GM20431 (cell line): ENCODE measurements at regions not wholly inside any gene's neighbourhood (a gene's known extent, or its start where the extent isn't known, plus 50 kb on each side); places are given as distances from the start of the nearest gene placed in this dataset.

Experiments
- in situ Hi-C: fragments of 300-500 bp; cut with MseI, MboI; formaldehyde crosslinking; loops from one replicate; pipeline ENCODE4 v1.15.0; 2020; ENCODE audit warnings: low sequenced_read_pairs; ENCODE audit not compliant: unreplicated experiment

- in situ Hi-C loops = no loop called here
These were observed 51.1 kb upstream of the BEGAIN start for GRCh38 chr14:100638211-100638855.

DNA sequence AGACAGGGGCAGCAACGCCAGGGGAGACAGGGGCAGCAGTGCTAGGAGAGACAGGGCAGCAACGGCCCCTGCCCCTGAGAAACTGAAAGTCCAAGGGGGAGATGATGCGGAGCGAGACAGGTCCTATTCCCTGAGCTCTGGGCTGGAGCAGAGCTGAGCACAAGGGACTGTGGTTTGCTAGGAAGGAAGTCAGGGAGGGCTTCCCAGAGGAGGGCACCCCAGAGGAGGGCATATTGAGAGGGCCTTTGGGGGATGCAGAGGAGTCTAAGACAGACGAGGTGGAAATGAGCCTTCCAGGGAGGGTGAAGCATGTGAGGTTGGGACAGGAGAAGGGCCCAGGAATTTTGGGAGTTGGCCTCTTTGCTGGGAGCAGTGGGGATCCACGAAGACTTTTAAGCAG lies 52.1 kb upstream of the BEGAIN start:
- in situ Hi-C loops = no loop called here

DNA sequence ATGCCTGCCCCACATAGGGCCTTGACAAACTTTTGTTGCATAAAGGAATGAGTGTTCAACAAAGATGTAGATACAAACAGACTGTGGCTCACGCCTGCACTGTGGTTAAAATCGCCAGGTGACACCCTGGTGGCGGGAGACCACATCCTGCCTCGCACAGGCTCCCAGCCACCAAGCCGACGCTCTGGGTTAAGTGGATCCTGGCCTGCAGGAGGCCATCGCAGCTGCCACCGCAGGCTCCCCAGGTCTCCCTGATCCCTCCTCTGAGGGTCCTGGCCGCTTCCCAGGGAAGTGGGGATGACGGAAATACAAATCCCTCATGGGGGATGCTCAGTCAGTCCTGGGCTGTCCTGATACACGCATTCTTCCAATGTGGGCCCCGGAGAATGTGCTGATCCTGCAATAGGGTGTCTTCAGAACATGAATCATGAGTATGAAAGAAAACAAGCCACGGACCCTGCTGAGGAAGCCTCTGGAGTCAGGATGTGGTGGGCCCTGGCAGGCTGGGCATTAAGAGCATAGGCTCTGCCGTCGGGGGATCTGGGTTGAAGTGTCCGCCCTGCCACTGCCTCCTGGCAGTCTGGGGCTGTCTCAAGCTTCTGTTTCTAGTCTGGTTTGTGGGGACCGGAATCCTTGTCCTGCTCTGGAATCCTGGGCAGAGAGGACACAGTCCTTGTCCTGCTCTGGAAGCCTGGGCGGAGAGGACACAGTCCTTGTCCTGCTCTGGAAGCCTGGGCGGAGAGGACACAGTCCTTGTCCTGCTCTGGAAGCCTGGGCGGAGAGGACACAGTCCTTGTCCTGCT lies 53.5 kb upstream of the BEGAIN start:
- in situ Hi-C loops = loop anchor here (10.0 kb wide), 1 partner anchor 256 kb away; no protein-coding TSS in a partner anchor

DNA sequence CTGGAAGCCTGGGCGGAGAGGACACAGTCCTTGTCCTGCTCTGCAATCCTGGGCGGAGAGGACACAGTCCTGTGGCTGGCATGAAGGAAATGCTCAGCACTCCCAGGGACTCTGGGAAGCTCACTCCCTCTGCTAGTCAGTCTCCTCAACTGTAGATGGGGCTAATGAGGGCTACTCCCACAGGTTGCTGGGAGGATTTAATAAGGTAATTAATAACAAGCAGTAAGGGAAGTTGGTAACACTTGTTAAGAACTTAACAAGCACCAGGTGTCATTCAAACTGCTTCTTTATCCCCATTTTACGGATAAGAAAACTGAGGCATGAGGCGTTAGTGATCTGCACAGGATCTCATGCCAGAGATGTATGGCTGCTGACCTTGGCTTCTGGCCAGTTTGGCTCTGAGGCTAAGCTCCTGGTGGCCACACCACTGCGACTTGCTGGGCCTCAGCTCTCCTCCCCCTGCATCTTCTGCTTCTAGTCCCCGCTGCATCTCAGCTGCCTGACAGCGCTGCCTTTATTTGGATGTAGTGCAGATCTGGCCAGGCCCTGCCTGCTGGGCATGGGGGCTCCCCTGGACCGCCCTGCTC lies 54.1 kb upstream of the BEGAIN start:
- in situ Hi-C loops = loop anchor here (10.0 kb wide), 1 partner anchor 257 kb away; no protein-coding TSS in a partner anchor

- in situ Hi-C loops = loop anchor here (10.0 kb wide), 1 partner anchor 259 kb away; no protein-coding TSS in a partner anchor
These were observed 56.2 kb upstream of the BEGAIN start for GRCh38 chr14:100643426-100643825.

DNA sequence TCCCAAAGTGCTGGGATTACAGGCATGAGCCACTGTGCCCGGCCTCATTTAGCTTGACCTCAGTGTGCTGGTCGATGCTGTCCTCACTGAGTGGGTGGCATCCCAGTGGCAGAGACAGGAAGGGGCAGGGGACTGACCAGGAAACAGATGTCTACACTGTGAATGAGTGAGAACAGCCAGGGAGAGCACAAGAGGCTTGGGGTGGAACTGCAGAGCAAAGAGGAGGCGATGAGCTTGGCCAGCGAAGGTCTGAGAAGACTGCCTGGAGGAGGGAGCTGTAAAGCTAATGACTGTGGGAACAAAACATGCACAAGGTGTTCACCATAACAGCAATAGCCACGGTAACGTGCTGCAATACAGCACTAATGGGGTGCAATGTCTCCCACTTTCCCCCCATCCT lies 57.2 kb upstream of the BEGAIN start:
- in situ Hi-C loops = loop anchor here (10.0 kb wide), 1 partner anchor 260 kb away; no protein-coding TSS in a partner anchor

DNA sequence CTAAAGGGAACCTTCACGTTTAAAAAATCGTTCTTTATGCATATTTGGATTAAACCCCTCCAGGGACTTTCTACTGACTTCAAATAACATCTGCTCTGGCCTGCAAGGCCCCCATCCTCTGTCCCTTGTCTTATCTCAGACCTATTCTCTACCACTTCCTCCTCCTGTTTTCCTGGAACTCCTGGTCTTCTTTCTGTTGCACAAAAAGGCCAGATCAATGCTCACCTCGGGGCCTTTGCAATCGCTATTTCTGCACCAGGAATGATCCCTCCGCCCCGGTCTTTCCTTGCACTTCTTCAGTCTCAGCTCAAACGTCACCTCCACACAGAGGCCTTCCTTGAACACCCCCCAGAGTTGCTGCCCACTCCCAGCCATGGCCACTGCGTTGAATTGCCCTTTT lies 57.6 kb upstream of the BEGAIN start:
- in situ Hi-C loops = loop anchor here (10.0 kb wide), 1 partner anchor 260 kb away; no protein-coding TSS in a partner anchor

DNA sequence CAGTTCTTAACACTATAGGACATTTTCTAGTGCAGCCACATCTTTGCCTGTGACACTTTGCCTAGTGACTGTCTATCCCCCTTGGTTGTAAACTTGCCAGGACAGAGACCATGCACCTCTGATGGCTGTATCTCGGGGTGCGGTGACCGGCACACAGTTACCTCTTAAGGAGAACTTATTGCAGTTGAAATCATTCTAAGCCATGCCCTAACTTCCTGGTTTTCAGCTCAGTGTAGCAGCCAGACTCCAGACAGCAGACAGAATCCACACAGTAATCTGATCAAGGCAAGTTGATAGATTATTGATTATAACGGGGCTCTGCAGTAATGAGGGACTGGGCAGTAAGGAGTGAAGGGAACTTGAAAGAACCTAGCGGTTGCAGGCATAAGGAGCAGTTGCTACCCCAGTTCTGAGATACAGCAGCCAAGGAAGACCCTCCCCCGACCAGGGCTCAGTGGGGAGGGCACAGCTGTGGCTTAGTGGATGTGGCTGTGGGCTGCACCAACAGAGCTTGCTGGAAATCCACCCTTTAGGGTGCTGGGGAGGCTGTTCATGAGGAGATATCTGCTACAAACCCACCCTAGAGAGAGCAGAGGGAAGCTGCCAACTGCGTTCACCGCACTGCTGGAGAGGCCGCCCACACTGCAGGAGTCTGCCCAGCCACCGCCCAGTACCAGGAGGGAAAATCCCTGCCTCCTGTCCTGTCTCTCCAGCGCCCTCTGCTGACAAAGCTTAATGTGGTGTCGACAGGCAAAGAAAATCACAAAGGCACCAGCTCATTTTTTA lies 58.2 kb upstream of the BEGAIN start:
- in situ Hi-C loops = loop anchor here (10.0 kb wide), 1 partner anchor 261 kb away; no protein-coding TSS in a partner anchor

GRCh38 chr14:100645982-100646314 lies 58.7 kb upstream of the BEGAIN start:
- in situ Hi-C loops = loop anchor here (10.0 kb wide), 1 partner anchor 261 kb away; no protein-coding TSS in a partner anchor

GRCh38 chr14:100648474-100649172 lies 61.4 kb upstream of the BEGAIN start:
- in situ Hi-C loops = loop anchor here (10.0 kb wide), 1 partner anchor 264 kb away; no protein-coding TSS in a partner anchor

DNA sequence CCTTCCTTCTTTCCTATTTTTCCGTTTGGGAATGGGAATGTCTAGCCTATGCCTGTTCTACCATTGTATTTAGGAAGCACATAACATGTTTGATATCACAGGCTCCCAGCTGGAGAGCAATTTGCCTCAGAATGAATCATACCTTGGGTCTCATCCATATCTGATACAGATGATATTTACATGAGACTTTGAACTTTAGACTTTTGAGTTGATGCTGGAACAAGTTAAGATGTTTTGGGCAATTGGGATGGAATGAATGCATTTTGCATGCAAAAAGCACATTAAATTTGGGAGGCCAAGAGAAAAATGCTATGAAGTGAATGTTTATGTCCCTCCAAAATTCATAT lies 61.9 kb upstream of the BEGAIN start:
- in situ Hi-C loops = loop anchor here (10.0 kb wide), 1 partner anchor 264 kb away; no protein-coding TSS in a partner anchor

GRCh38 chr14:100651999-100652508 lies 64.8 kb upstream of the BEGAIN start:
- in situ Hi-C loops = no loop called here

DNA sequence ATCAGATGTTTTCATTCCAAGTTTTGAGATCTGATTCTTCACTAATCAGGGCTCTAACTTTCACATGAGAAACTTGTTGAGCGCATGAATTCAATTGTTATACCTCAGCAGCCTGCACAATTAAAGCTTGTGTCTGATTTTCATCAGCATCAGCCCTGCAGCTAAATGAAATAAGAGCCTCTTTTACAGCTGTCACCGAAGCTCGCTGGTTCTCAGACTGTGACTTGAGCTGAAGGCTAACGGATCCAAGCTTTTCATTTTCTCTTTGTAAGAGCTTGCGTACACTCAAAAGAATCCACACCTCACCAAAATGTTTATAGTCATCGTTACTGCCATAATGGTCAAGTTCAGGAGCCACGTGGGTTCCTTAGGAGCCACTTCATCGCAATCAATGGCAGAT lies 65.5 kb upstream of the BEGAIN start:
- in situ Hi-C loops = no loop called here

DNA sequence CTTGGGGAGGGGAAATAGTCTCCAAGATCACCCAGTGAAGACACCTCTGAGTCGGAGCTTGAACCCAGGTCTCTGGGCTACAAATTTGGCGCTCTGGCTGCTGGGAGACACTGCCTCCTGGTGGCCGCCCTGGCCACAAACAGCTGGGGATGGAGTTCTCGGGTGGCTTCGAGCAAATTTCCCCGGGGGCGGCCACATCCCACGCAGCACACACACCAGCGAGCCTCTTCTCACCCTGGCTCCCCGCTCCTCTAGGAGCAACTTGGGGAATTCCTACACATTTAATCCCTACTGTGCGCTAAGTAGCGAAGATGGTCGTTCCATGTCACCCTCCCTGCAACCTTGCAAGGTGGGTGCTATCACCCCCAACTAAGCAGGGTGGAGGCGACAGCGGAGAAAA lies 66.2 kb upstream of the BEGAIN start:
- in situ Hi-C loops = no loop called here

DNA sequence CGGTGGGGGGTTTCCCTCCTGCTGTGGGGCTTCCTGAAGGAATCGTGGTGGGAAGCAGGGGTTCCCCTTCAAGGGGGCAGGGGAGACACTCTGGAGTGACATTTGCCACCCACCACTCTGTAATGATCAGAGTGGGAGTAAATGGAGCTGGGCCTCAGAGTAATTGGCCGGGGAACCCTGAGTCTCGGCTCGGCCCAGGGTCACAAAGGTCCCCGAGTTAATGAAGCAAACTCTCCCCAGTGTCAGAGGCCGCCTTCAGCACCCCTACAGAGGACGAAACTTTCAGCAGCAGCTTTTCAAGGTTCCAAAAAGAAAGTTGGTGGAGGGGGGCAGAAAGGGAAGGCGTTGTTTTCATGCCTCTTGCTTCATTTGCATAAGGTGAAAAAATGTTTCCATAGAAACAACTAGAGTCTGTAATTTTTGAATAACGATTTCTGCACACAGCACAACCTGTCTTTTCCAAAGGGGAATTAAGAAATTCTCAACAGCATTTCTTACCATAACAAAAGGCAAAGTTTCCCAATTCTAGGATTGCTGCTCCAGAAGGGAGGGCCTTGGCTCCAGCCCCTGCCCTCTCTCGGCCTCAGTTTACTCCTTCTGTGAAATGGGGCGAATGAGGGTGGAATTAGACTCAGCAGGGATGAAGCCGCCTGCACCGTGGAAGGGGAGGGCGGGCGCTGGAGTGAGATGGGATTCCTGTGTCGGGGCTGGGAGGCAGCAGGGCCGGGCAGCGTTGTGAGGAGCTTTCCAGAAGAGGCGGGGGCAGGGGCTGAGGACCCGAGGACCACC lies 67.0 kb upstream of the BEGAIN start:
- in situ Hi-C loops = no loop called here

DNA sequence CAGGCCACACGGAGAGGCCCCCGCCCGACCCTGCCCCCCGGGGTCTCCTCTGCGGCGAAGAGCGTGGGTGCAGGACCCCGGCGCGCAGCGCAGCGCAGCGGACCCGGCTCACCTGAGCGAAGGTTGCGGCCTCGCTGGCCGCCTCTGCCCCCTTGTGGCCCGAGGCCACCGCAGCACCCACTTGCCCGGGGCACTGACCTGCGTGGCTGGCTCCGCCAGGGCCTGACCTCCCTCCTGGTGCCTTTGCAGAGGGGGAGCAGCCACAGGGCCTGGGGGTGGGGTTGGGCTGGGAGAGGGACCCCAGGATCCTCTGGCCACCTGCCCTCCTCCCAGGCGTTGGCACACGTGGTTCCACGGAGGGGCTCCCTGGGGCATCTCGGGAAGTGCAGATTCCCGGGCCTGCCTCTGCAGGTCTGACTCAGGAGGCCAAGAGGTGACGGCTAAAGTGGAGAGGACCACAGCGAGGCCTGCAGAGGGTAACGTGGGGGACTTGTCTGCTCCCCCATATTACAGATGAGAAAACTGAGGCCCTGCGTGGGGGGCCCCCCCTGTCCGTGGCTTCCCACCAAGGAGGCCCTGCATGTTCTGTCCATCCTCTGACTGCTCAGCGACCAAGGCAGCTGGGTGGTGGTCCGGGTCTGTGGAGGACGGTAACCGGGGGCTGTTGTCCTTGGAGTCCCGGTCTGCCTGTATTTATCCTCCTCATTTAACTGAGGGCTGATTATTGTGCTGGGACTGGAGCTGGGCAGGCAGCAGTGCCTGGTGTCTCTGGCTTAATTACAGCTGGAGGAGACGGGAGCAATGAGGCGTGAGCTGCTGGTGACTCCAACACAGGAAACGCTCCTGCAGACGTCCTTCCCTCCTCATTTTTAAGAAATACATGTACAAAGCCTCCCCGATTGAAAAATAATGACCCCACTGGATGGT lies 67.9 kb upstream of the BEGAIN start:
- in situ Hi-C loops = no loop called here

DNA sequence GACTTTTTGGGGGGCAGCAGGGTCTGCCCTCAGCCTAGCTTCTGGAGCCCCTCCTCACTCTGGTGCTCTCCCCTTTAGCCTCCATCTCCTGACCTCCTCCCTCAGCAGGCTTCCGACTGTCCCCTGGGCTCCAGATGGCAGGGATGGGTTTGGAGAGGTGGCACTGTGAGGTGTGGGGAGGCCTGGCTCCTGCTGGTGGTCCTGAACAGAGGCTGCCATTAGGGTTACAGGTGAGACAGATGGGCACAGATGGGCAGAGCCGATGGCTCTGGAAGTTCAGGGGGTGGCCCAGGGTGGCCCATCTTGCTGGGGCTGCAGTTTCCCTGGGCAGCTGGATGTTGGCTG lies 68.5 kb upstream of the BEGAIN start:
- in situ Hi-C loops = no loop called here

- in situ Hi-C loops = no loop called here
These were observed 69.7 kb upstream of the DLK1 start for GRCh38 chr14:100656996-100657395.
